GM12874 (cell line): ENCODE measurements at regions not wholly inside any gene's neighbourhood (a gene's known extent, or its start where the extent isn't known, plus 50 kb on each side); places are given as distances from the start of the nearest gene placed in this dataset.

Experiments used
- CTCF ChIP-seq: IDR thresholded peaks from 2 replicates; pipeline ENCODE4 v1.5.1; 2011; ENCODE audit warnings: low read depth, mild to moderate bottlenecking, control low read depth, low read length, moderate library complexity; ENCODE audit not compliant: insufficient read depth

- no peak for TF ChIP-seq CTCF
Observed at GRCh38 chr2:51243892-51244535, 212.1 kb upstream of the NRXN1 start.

- no peak for TF ChIP-seq CTCF
Observed at GRCh38 chr2:51237626-51238271, 205.8 kb upstream of the NRXN1 start.

- no peak for TF ChIP-seq CTCF
Observed at GRCh38 chr2:51232027-51232426, 200.1 kb upstream of the NRXN1 start.

GRCh38 chr2:51231071-51231470 is 199.1 kb upstream of the NRXN1 start:
- no peak for TF ChIP-seq CTCF

- no peak for TF ChIP-seq CTCF
Observed at GRCh38 chr2:51225377-51225776, 193.4 kb upstream of the NRXN1 start.

- TF ChIP-seq CTCF: no peak
Observed at GRCh38 chr2:51224790-51225189, 192.9 kb upstream of the NRXN1 start.

- no peak for TF ChIP-seq CTCF
Observed at GRCh38 chr2:51222106-51222505, 190.2 kb upstream of the NRXN1 start.
